Stimulated activated naive CD4-positive, alpha-beta T cell (primary cell): ENCODE measurements at regions not wholly inside any gene's neighbourhood (a gene's known extent, or its start where the extent isn't known, plus 50 kb on each side); places are given as distances from the start of the nearest gene placed in this dataset.

Source experiments
- DNase-seq, 6 experiments: peaks; one replicate each; lab custom pipeline; 2025; lab: John Stamatoyannopoulos, UW

GRCh38 chr10:35743351-35743750 lies 101.3 kb upstream of the FZD8 start:
- no peak for DNase-seq

DNA sequence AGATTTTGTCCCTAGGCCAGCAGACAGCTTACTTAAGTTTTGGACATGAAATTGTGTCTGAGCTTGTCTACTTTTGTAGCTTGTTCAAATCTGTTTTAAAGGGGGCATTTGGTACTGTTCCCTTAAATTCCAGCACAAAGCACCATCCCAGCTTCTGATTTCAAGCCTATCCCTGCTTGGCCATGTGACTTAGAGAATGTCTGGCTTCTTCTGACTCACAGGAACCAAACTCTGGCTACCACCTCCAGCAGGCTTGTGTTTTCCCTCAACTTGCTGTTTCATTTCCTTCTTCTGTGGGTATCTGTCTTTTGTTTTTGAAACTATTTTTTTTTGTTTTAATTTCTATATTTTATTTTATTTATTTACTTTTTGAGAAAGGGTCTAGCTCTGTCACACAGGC lies 97.9 kb upstream of the FZD8 start:
- no peak for DNase-seq

DNA sequence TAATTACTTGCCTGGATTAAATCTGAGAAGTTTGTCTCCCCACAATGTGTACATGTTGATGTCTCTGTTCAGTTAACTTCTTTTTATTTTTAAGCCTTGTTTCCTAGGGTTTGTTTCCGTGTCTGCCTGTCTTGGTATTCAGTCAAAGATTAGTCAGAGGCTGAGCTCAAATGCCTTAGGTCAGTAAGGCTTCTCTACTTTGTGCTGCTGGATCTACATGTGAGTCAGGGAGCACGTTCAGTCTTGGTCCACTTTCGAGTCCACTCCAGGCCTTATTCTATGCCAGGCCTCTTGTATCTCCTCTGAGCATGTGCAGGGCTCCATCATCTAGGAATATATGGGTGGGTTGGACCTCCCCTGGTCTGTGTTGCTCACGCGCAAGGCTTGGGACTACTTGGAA lies 93.3 kb upstream of the FZD8 start:
- DNase-seq, result no peak

DNA sequence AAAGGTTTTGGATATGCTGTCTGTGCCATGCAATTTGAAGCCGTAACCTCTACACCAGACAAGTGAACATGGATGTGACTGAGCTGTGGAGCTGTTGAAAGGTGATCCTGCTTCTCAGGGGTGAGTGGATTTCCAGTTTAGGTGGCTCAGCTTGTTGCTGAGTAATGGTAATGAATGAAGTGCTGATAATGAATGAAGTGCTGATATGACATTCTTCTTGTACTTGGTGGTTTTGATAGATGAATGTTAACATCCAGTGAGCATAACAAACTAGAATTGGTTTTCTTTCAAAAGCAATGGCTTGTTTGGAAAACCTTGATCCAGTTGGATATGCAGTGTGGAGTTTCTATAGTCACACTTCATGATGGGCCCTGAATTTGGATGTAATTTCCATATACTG lies 89.7 kb upstream of the FZD8 start:
- no peak for DNase-seq

DNA sequence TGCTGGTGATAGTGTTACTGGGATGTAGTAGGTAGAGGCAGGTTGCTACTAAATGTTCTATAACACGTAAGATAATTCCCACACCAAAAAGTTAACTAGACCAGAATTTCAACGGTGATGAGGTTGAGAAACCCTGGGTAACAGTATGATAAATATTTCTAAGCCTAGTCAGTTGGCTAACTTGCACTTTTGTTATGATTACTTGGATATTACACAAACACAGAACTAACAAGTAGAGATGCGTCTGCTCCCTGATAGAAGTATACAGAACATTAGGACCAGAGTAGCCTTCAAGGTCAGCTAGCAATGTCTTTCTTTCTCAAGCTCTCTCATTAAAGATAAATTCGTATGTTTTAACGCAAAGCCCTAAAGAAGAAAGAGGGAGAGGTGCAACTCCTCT lies 86.2 kb upstream of the FZD8 start:
- DNase-seq, result no peak

- DNase-seq, result no peak
Measured at GRCh38 chr10:35726846-35727245, 84.8 kb upstream of the FZD8 start.

GRCh38 chr10:35723992-35724391 lies 81.9 kb upstream of the FZD8 start:
- DNase-seq, result no peak

GRCh38 chr10:35723059-35723458 lies 81.0 kb upstream of the FZD8 start:
- no peak for DNase-seq

DNA sequence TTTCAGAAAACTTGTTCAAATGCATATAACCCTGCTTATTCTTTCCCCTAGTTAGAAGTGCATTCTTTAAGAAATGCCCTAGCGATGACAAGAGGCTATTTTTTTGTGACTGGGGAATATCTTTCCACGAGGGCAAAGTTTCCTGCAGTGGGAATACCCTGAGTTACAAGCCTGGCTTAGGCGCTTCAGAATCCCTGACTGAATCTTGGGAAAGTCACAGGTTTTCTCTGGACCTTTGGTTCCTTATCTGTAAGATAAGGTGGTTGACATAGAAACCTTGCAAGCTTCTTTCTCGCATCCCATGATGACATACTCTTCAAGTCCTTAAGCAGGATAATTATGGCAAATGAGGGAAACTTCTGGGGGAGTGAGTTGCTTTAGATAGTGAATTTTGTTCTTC lies 80.5 kb upstream of the FZD8 start:
- no peak for DNase-seq

- DNase-seq, result no peak
Measured at GRCh38 chr10:35722226-35722625, 80.1 kb upstream of the FZD8 start.

GRCh38 chr10:35720366-35720765 lies 78.3 kb upstream of the FZD8 start:
- DNase-seq, result no peak

DNA sequence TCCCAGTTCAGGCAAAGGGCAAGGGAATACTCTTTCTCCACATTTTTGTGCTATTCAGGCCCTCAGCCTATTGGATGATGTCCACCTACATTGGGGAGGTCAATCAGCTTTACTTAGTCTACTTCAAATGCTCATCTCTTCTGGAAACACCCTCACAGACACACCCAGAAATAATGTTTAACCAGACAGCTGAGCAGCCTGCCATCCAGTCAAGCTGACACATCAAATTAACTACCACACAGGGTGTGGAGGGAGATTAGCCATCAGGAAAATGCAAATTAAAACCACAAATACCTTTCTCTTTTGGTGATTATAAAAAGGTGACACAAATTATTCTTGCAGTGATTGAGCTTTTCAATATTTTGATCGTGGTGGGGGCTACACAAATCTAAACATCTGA lies 74.7 kb upstream of the FZD8 start:
- no peak for DNase-seq

DNA sequence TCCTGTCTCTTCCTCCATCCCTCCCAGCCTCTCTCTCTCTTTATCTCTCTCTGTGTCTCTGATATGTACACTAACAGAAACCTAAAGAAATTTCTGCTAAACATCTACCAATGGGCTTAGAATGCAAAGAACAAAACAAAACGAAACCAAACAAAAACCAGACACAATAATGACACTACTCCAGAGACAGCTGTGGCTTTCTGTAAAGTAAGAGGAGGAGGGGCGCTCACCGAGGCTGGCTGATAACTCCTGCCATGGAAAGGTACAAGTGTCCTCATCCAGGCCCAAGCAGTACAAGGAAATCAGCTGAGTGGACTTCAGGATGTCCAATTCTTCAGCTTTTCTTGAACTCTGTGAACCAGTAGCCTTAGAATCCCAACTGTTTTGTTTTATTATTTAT lies 70.4 kb upstream of the FZD8 start:
- no peak for DNase-seq

DNA sequence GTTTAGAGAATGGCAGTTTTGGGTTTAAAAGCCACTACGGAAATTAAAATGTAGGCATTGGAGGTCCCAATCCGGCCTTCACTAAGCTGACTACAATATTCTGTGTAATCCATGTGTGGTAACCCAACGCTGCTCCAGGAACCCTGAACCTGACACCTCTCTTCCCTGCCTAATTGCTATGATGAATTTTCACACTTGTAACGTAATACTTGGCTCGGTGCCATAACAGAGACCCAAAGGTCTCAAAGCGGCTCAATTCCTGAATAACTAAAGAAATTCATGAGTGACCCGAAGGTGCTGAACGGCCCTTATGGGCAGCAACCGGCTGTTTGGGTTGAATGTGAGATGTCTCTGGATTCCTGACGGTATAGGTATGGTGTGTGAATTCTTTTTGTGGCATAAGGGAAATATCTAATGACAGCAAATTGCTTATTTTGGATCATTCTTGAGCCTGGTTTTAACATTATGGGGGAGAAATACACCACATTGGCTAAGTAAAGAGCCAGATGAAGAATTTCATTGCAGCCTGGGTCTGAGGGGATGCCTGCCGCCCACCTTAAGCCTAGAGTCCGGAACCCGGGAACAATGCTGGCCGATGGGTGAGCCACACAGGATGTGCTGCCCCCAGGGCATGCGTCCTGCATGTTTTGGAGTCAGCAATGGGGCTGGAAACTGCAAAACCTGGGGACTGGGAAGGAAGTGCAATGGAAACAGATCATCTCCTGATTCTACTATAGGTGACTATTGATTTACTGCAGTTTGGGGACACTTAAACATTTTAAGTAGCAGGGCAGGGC lies 69.7 kb upstream of the FZD8 start:
- DNase-seq, result no peak

GRCh38 chr10:35707642-35708425 lies 65.7 kb upstream of the FZD8 start:
- no peak for DNase-seq

DNA sequence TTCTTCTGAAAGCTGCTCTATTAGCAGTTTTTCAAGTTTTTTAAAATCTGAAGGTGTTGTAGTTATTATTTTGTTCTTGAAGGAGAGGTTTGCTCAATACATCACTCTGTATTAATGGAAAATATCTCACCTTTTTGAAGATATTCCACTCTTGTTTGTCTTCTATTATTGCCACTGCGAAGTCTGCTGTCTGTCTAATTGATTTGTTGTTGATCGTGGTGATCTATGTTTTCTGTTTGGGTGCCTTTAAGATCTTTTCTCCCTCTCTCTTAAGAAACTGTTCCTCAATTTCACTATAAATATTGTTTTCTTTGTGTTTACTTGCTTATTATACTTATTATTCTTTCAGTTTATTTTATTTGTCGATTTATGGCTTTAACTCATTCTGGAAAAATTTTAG lies 64.9 kb upstream of the FZD8 start:
- no peak for DNase-seq

DNA sequence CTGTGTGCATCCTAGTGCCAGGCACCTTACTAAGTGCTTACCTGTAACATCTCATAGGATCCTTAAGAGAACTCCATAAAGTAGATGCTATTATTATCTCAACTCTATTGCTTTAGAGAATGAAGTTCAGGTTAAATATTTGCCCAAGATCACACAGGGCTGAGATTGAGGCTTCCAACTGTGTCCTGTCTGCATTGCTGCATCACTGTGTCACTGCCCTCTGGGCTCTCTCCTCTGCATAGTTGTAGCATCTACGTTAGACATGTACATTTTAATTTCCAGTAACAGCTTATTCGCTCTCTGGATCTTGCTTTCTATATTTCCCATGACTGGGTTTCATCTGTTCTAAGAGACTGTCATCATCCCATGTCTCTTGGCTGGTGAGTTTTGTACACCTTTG lies 63.6 kb upstream of the FZD8 start:
- no peak for DNase-seq

GRCh38 chr10:35705051-35705450 lies 63.0 kb upstream of the FZD8 start:
- no peak for DNase-seq

GRCh38 chr10:35704401-35704800 lies 62.3 kb upstream of the FZD8 start:
- DNase-seq, result no peak

DNA sequence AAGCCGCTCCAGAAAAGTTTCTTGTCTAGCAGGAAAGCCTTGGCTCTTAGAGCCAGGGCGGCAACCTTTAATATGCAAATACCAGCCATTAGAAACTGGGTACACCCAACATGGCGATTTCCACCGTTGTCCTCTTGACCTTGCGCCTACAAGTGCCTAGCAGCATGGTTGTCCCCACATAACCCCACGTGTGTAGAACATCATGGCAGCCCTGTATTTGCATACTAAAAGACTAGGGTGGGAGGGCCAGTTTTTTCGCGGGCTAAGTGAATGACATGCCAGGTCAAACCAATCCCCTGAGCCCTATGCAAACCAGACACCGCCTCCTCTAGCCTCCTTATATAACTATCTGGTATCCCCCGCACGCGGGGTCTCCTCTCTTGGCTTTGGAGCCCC lies 58.4 kb upstream of the FZD8 start:
- no peak for DNase-seq

DNA sequence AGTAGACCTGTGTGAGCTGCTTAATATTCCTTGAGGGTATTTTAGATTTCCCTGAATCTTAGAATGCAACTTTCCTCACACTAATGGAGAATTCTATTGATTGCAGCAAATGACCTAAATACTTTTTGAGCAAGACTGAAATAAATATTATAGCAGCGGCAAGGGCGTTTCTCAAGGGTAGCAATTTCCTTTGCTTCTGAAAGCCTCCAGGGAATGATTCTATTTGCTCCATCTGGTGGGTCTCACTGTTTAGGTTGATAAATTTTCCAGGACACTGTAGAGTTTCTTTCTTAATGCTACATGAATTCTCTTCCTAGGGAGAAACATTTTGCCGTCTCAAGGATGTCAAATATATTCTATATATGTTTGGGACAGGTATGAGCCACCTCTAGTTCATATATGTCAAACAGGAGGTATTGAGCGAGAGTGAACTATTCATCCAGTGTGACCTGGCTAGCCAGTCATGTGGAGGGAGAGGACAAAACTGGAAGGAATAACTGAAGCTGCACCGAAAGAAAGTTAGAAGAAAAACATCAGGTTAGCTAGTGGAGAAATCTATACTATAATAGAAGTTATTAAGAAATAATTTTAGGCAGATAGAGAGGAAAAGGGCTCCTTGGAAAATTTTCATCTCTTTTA lies 57.9 kb upstream of the FZD8 start:
- DNase-seq, result no peak

- DNase-seq, result no peak
Measured at GRCh38 chr10:35696392-35697287, 54.5 kb upstream of the FZD8 start.
